Prostate gland (tissue), 2 donors: ENCODE measurements at regions not wholly inside any gene's neighbourhood (a gene's known extent, or its start where the extent isn't known, plus 50 kb on each side); places are given as distances from the start of the nearest gene placed in this dataset.

Experiments
- DNase-seq: peaks from one replicate; pipeline ENCODE4 v3.0.0-alpha.2; 2019; ENCODE audit warnings: low spot score
- H3K27ac ChIP-seq, 2 donors: fragments of 200-600 bp; sonication (generic); 2 replicates each; pipeline ENCODE4 v1.5.1; 2017 to 2019
- H3K27me3 ChIP-seq: fragments of 200-600 bp; sonication (generic); replicated peaks from 2 replicates; pipeline ENCODE4 v1.5.1; 2019; ENCODE audit not compliant: insufficient read depth
- H3K36me3 ChIP-seq, 2 donors: fragments of 200-600 bp; sonication (generic); 1 replicate in 1 of 2; 2 replicates in 1 of 2; pipeline versions ENCODE4 v1.5.1 to v1.8.1; 2017 to 2019
- H3K4me1 ChIP-seq: fragments of 200-600 bp; sonication (generic); replicated peaks from 2 replicates; pipeline ENCODE4 v1.5.1; 2019
- H3K4me3 ChIP-seq, 2 donors: fragments of 200-600 bp; sonication (generic); 2 replicates each; pipeline ENCODE4 v1.5.1; 2017 to 2019
- H3K9me3 ChIP-seq: fragments of 200-600 bp; sonication (generic); 2 replicates; pipeline ENCODE4 v1.5.1; 2017
- CTCF ChIP-seq, 4 experiments: fragments of 200-600 bp in 2 of 4; fragments of 450-650 bp in 2 of 4; sonication (generic) in 2 of 4; IDR thresholded peaks; 1 replicate in 3 of 4; 2 replicates in 1 of 4; pipeline ENCODE4 v1.5.1; 2016 to 2019; ENCODE audit warnings: antibody characterized with exemption in 4 of 4, mild to moderate bottlenecking in 2 of 4, moderate library complexity in 2 of 4
- POLR2A ChIP-seq: fragments of 450-650 bp; IDR thresholded peaks from one replicate; pipeline ENCODE4 v1.6.1; 2016; ENCODE audit warnings: antibody characterized with exemption, mild to moderate bottlenecking
- POLR2AphosphoS5 ChIP-seq: sonication (generic); formaldehyde crosslinking; IDR thresholded peaks from one replicate; pipeline ENCODE4 v1.6.1; 2017; ENCODE audit warnings: antibody characterized with exemption
- WGBS: methylation state at CpG from one replicate; pipeline ENCODE4 v1.1.5; 2018; 5-methylcytosine and 5-hydroxymethylcytosine counted together
- intact Hi-C: fragments of 100-400 bp; cut with DNase I; formaldehyde crosslinking; loops from one replicate; pipeline ENCODE4 v1.14.2; 2022

GRCh38 chr6:93124006-93124632 lies 295.2 kb downstream of the EPHA7 start:
- whole genome bisulfite sequencing: 84% methylated on average over 2 of the region's 2 CpGs
- Histone ChIP-seq H3K36me3 (no peaks in the 10 kb centered on the region), H3K4me3 (no peak overlapping the region), H3K27ac (no peak overlapping the region), H3K27me3 (no peaks in the 10 kb centered on the region), H3K4me1 (no peaks in the 10 kb centered on the region), H3K9me3 (no peaks in the 10 kb centered on the region)
- DNase-seq: no peak
- intact Hi-C loops: no loop called here
- no peak for TF ChIP-seq CTCF (IDR thresholded peaks at IDR 0.05)
- no peak for TF ChIP-seq POLR2AphosphoS5
- TF ChIP-seq POLR2A: no peak

- no peak for TF ChIP-seq POLR2AphosphoS5
- no peak for TF ChIP-seq CTCF (IDR thresholded peaks at IDR 0.05)
- TF ChIP-seq POLR2A: no peak
- 80% methylated on average over 2 of the region's 2 CpGs for WGBS
- intact Hi-C loops: no loop called here
Measured at GRCh38 chr6:93123585-93123984, 295.8 kb downstream of the EPHA7 start.

GRCh38 chr6:93120154-93120742 lies 299.1 kb downstream of the EPHA7 start:
- Histone ChIP-seq H3K27ac (no peak overlapping the region), H3K27me3 (no peaks in the 10 kb centered on the region), H3K36me3 (no peaks in the 10 kb centered on the region), H3K9me3 (no peaks in the 10 kb centered on the region), H3K4me3 (no peak overlapping the region), H3K4me1 (no peaks in the 10 kb centered on the region)
- no peak for DNase-seq
- intact Hi-C loops: no loop called here
- 100% methylated on average over 1 of the region's 1 CpG for WGBS
- TF ChIP-seq POLR2AphosphoS5 (no peak), POLR2A (no peak), CTCF (IDR thresholded peaks at IDR 0.05) (no peak)

More at GRCh38 chr6:93123585-93123984, 295.8 kb downstream of the EPHA7 start:
- no peaks in the 10 kb centered on the region for H3K27me3 ChIP-seq
- H3K4me3 ChIP-seq: no peak overlapping the region
- no peaks in the 10 kb centered on the region for H3K36me3 ChIP-seq
- no peak for DNase-seq
- H3K4me1 ChIP-seq: no peaks in the 10 kb centered on the region
- no peak overlapping the region for H3K27ac ChIP-seq
- no peaks in the 10 kb centered on the region for H3K9me3 ChIP-seq

- 77% methylated on average over 2 of the region's 2 CpGs for WGBS
- TF ChIP-seq CTCF (IDR thresholded peaks at IDR 0.05) (no peak), POLR2AphosphoS5 (no peak), POLR2A (no peak)
- Histone ChIP-seq H3K27ac (no peak overlapping the region), H3K9me3 (no peaks in the 10 kb centered on the region), H3K4me1 (no peaks in the 10 kb centered on the region), H3K4me3 (no peak overlapping the region), H3K27me3 (no peaks in the 10 kb centered on the region), H3K36me3 (no peaks in the 10 kb centered on the region)
- intact Hi-C loops: loop anchor here (10.0 kb wide), 1 partner anchor 89 kb away; no protein-coding TSS in a partner anchor
- no peak for DNase-seq
Measured at GRCh38 chr6:93105907-93106306, 313.5 kb downstream of the EPHA7 start.

- 24% methylated on average over 3 of the region's 3 CpGs for WGBS
- H3K27ac ChIP-seq: no peak overlapping the region
- intact Hi-C loops: loop anchor here (10.0 kb wide), 1 partner anchor 90 kb away; no protein-coding TSS in a partner anchor
- no peaks in the 10 kb centered on the region for H3K9me3 ChIP-seq
- H3K36me3 ChIP-seq: no peaks in the 10 kb centered on the region
- H3K27me3 ChIP-seq: no peaks in the 10 kb centered on the region
- DNase-seq: no peak
- TF ChIP-seq POLR2A: no peak
- no peaks in the 10 kb centered on the region for H3K4me1 ChIP-seq
- H3K4me3 ChIP-seq: no peak overlapping the region
Measured at GRCh38 chr6:93105017-93105416, 314.3 kb downstream of the EPHA7 start.
